ENCODE measurements at regions not wholly inside any gene's neighbourhood (a gene's known extent, or its start where the extent isn't known, plus 50 kb on each side); places are given as distances from the start of the nearest gene placed in this dataset.

DNA sequence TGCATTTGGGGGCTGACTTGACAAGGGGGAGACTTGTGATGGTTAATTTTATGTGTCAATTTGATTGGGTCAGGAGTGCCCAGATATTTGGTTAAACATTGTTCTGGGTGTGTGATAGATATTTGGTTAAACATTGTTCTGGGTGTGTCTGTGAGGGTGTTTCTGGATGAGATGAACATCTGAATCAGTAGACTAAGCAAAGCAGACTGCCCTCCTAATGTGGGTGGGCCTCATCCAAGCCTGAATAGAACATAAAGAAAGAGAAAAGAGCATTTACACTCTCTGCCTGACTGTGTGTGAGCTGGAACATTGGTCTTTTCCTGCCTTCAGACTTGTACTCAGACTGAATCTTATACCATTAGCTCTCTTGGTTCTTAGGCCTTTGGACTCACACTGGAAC lies 113.5 kb downstream of the ODF2L start:
- no peak for DNase-seq
- TF ChIP-seq, protein P1, sequence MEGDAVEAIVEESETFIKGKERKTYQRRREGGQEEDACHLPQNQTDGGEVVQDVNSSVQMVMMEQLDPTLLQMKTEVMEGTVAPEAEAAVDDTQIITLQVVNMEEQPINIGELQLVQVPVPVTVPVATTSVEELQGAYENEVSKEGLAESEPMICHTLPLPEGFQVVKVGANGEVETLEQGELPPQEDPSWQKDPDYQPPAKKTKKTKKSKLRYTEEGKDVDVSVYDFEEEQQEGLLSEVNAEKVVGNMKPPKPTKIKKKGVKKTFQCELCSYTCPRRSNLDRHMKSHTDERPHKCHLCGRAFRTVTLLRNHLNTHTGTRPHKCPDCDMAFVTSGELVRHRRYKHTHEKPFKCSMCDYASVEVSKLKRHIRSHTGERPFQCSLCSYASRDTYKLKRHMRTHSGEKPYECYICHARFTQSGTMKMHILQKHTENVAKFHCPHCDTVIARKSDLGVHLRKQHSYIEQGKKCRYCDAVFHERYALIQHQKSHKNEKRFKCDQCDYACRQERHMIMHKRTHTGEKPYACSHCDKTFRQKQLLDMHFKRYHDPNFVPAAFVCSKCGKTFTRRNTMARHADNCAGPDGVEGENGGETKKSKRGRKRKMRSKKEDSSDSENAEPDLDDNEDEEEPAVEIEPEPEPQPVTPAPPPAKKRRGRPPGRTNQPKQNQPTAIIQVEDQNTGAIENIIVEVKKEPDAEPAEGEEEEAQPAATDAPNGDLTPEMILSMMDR (IDR thresholded peaks at IDR 0.05; ENCODE audit: borderline replicate concordance), result no peak
- intact Hi-C loops (cut with micrococcal nuclease), result no loop called here
- Histone ChIP-seq H3K27me3 (ENCODE audit: low read depth) (no peaks in the 10 kb centered on the region), H3K4me1 (no peaks in the 10 kb centered on the region), H3K36me3 (no peaks in the 10 kb centered on the region), H3K27ac (replicated peaks) (no peak overlapping the region), H3K4me3 (no peak overlapping the region), H3K9me3 (replicated peaks) (peaks cover 10% of the 10 kb centered on the region)

DNA sequence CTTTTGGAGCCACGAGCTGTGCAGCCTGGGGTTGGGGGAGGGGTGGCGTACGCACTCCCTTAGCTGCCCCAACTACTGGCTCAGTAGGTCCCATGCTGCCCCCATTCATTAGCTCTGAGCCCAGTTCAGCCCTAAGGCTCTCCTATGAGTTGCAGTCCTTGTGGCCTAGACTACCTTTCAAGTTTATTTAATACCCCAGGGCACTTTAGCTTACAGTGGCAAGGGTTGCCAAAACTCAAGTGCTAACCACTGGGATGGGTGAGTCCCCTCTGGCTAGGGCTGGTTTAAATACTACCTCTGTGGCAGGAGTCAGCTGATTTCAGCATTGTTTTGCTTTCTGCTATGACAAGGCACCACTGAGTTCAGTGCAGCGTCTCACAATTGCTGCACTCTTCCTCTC lies 118.2 kb downstream of the ODF2L start:
- intact Hi-C loops (cut with micrococcal nuclease), result no loop called here
- no peak for DNase-seq
- Histone ChIP-seq H3K4me1 (no peaks in the 10 kb centered on the region), H3K9me3 (replicated peaks) (no peaks in the 10 kb centered on the region), H3K27me3 (ENCODE audit: low read depth) (no peaks in the 10 kb centered on the region), H3K4me3 (no peak overlapping the region), H3K36me3 (no peaks in the 10 kb centered on the region), H3K27ac (replicated peaks) (no peak overlapping the region)
- TF ChIP-seq, protein P1 (IDR thresholded peaks at IDR 0.05; ENCODE audit: borderline replicate concordance), result no peak

DNA sequence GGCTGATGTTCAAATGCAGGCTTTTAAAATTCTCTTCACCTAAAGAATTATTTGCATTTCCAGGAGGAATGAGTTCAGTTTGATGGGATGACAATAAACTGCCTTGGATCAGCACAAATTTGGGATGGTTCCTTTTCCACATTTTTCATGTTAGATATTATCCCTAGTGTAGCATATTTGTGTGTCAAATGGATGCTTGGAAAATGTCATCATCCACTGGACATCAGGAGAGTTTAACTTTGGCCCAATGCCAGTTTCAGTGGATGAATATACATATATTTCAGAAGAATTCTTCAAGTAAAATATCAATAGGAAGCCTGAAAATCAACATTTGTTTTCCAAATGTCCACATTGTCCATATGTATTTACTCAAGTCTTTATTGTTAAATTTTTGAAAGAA lies 116.5 kb upstream of the COL24A1 start:
- H3K27ac ChIP-seq (replicated peaks), result no peak overlapping the region
- H3K36me3 ChIP-seq, result no peaks in the 10 kb centered on the region
- H3K4me3 ChIP-seq, result no peak overlapping the region
- H3K27me3 ChIP-seq (ENCODE audit: low read depth), result no peaks in the 10 kb centered on the region
- TF ChIP-seq, protein P1 (IDR thresholded peaks at IDR 0.05; ENCODE audit: borderline replicate concordance), result no peak
- intact Hi-C loops (cut with micrococcal nuclease), result no loop called here
- H3K4me1 ChIP-seq, result no peaks in the 10 kb centered on the region
- no peak for DNase-seq
- no peaks in the 10 kb centered on the region for H3K9me3 ChIP-seq (replicated peaks)

DNA sequence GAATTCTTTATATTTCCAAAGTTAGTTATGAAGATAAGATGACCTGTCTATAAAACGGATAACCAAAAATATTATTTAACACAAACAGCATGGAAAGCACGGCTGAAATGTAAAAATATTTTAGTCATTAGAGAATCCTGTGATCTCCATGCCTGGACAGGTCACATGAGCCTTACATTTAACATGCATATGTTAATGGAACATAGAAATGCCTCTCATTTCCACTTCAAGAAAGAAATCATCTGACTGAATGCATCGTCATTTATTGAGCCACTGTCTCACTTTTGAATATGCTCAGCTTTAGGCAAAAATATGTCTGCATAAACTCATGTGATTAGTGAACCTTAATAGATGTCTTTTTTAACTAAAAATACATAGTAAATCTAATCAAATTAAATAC lies 115.5 kb upstream of the COL24A1 start:
- no peak overlapping the region for H3K4me3 ChIP-seq
- intact Hi-C loops (cut with micrococcal nuclease), result no loop called here
- no peak for DNase-seq
- no peak overlapping the region for H3K27ac ChIP-seq (replicated peaks)
- H3K4me1 ChIP-seq, result no peaks in the 10 kb centered on the region
- no peaks in the 10 kb centered on the region for H3K9me3 ChIP-seq (replicated peaks)
- no peaks in the 10 kb centered on the region for H3K36me3 ChIP-seq
- TF ChIP-seq, protein P1 (IDR thresholded peaks at IDR 0.05; ENCODE audit: borderline replicate concordance), result no peak
- H3K27me3 ChIP-seq (ENCODE audit: low read depth), result no peaks in the 10 kb centered on the region

DNA sequence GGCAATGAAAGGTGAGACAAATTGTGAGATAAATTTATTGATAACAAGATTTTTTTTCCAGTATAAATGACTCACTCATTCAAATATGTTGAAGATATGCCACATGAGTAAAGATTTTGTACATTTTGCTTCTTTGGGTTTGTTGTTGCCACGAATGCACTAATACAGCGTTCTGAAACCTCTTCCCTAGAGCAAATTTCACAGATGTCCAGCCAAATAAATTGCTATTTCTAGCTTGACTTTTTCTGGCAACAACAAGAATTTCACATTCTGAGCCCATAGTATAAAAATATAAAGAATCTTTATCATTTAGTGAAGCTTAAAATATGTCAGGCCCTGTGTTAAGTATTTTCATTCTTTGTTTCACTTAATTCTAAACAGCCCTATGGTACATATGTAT lies 114.5 kb upstream of the COL24A1 start:
- no peak for DNase-seq
- H3K4me3 ChIP-seq, result no peak overlapping the region

More for the DNA sequence above, 114.5 kb upstream of the COL24A1 start:
- H3K36me3 ChIP-seq, result no peaks in the 10 kb centered on the region
- no peak overlapping the region for H3K27ac ChIP-seq (replicated peaks)
- no peaks in the 10 kb centered on the region for H3K27me3 ChIP-seq (ENCODE audit: low read depth)
- H3K9me3 ChIP-seq (replicated peaks), result no peaks in the 10 kb centered on the region
- no peaks in the 10 kb centered on the region for H3K4me1 ChIP-seq
- intact Hi-C loops (cut with micrococcal nuclease), result no loop called here
- TF ChIP-seq, protein P1 (IDR thresholded peaks at IDR 0.05; ENCODE audit: borderline replicate concordance), result no peak

Data from left ventricle myocardium inferior (tissue), 1 donor.